Kidney capillary endothelial cell (primary cell): ENCODE measurements at regions not wholly inside any gene's neighbourhood (a gene's known extent, or its start where the extent isn't known, plus 50 kb on each side); places are given as distances from the start of the nearest gene placed in this dataset.

Experiments
- DNase-seq: peaks from one replicate; pipeline ENCODE4 v3.0.0-alpha.2; 2018; ENCODE audit warnings: low spot score

GRCh38 chr10:10587744-10588393 is 429.8 kb upstream of the CELF2 start:
- DNase-seq = no peak

- no peak for DNase-seq
Measured at GRCh38 chr10:10589540-10590303, 427.9 kb upstream of the CELF2 start.

GRCh38 chr10:10591715-10592341 is 425.8 kb upstream of the CELF2 start:
- no peak for DNase-seq

GRCh38 chr10:10596256-10596655 is 421.4 kb upstream of the CELF2 start:
- DNase-seq = no peak

GRCh38 chr10:10598297-10598696 is 419.4 kb upstream of the CELF2 start:
- no peak for DNase-seq

- no peak for DNase-seq
Measured at GRCh38 chr10:10600004-10600403, 417.7 kb upstream of the CELF2 start.

- DNase-seq = no peak
Measured at GRCh38 chr10:10605551-10606081, 412.1 kb upstream of the CELF2 start.

- DNase-seq = no peak
Measured at GRCh38 chr10:10609379-10609955, 408.2 kb upstream of the CELF2 start.

- DNase-seq = no peak
Measured at GRCh38 chr10:10610171-10610570, 407.5 kb upstream of the CELF2 start.

- DNase-seq = no peak
Measured at GRCh38 chr10:10612151-10612550, 405.5 kb upstream of the CELF2 start.

GRCh38 chr10:10613656-10614244 is 403.9 kb upstream of the CELF2 start:
- no peak for DNase-seq

- DNase-seq = no peak
Measured at GRCh38 chr10:10617686-10618085, 400.0 kb upstream of the CELF2 start.

- DNase-seq = no peak
Measured at GRCh38 chr10:10618139-10618538, 399.5 kb upstream of the CELF2 start.

GRCh38 chr10:10623958-10624566 is 393.6 kb upstream of the CELF2 start:
- no peak for DNase-seq

- DNase-seq = no peak
Measured at GRCh38 chr10:10624567-10624962, 393.1 kb upstream of the CELF2 start.

GRCh38 chr10:10625491-10625890 is 392.2 kb upstream of the CELF2 start:
- no peak for DNase-seq

- DNase-seq = no peak
Measured at GRCh38 chr10:10626734-10627133, 390.9 kb upstream of the CELF2 start.

GRCh38 chr10:10627414-10627813 is 390.3 kb upstream of the CELF2 start:
- DNase-seq = no peak

GRCh38 chr10:10629512-10629911 is 388.2 kb upstream of the CELF2 start:
- no peak for DNase-seq

GRCh38 chr10:10630281-10630680 is 387.4 kb upstream of the CELF2 start:
- no peak for DNase-seq

- no peak for DNase-seq
Measured at GRCh38 chr10:10630782-10631181, 386.9 kb upstream of the CELF2 start.

GRCh38 chr10:10642189-10642588 is 375.5 kb upstream of the CELF2 start:
- no peak for DNase-seq
